ENCODE measurements at regions not wholly inside any gene's neighbourhood (a gene's known extent, or its start where the extent isn't known, plus 50 kb on each side); places are given as distances from the start of the nearest gene placed in this dataset.
A peak's percentile ranks its signal among the peaks of the same experiment; 100 is the strongest.

DNA sequence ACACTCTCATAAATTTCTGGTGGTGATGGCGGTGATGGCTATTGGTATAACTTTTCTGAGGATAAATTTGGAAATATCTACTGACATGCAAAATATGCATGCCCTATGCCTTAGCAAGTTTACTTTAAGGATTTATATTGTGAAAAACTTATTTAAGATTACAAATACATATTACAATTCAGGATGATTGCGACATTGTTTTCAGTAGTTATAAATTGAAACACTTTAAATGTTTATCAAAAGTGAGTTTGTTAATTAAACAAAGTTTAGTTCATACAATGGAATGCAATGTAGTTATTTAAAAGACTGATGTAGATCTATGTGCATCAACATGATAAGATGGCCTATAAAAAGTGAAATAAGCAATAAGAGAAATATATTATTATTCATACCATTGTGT lies 331.3 kb upstream of the NR5A2 start:
- no peak for DNase-seq

DNA sequence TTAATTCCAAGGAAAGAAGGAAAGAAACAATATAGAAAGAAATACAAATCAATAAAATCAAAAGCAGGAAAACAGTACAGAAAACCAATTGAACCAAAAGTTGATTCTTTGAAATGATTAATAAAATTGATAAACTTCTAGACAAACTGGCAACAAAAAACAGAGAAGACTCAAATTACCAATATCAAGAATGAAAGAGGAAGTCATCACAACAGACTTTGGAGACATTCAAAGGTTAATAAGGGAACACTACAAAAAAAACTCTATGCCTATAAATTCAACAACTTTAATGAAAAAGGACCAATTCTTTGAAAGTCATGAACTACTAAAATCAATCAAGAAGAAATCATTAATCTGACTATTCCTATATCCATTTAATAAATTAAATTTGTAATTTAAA lies 329.3 kb upstream of the NR5A2 start:
- no peak for DNase-seq

DNA sequence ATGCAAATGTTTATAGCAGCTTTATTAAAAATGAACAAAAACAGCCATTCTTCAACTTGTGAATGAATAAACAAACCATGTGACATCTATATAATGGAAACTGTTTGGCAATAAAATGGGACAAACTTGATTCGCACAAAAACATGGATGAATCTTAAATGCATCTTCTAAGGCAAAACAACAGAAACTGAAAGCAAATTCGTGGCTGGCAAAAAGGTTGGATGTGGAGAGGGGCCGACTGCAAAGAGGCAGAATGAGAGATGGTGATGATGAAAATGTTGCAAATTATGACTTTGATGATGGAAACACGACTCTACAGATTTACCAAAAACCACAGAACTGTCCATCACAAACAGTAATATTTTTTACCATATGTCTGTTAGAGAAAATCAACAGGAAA lies 327.0 kb upstream of the NR5A2 start:
- DNase-seq: no peak

- no peak for DNase-seq
Measured at GRCh38 chr1:199701726-199702125, 325.8 kb upstream of the NR5A2 start.

GRCh38 chr1:199704231-199704630 lies 323.3 kb upstream of the NR5A2 start:
- no peak for DNase-seq

DNA sequence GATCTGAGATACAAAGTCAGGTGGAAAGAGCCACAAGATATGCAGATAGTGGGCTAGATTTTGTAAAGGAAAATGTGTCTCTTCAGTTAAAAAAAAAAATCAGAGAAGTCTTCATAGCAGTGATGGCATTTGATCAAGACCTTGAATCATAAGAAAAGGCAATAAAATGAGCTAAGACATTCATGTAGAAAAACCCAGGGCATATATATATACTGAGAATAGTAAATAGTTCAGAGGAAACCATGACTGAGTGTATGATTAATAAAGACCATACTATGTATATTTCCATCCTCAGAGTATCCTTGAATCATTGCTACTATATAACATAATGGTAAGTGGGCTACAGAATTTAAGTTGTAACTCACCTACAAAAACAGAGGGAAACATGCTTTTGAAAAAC lies 321.7 kb upstream of the NR5A2 start:
- no peak for DNase-seq

GRCh38 chr1:199706826-199707606 lies 320.5 kb upstream of the NR5A2 start:
- DNase-seq: no peak

DNA sequence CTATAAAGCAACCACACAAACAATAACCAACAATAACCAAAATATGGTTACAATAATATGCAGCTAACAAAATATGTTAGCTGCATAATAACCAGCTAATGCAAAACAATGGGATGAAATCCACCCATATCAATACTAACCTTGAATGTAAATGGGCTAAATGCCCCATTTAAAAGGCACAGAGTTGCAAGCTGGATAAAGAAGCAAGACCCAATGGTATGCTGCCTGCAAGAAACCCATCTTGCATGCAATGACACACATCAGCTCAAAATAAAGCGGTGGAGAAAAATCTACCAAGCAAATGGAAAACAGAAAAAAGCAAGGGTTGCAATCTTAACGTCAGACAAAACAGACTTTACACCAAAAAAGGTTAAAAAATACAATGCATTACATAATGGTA lies 316.5 kb upstream of the NR5A2 start:
- DNase-seq: no peak

- DNase-seq: no peak
Measured at GRCh38 chr1:199716729-199717128, 310.8 kb upstream of the NR5A2 start.

DNA sequence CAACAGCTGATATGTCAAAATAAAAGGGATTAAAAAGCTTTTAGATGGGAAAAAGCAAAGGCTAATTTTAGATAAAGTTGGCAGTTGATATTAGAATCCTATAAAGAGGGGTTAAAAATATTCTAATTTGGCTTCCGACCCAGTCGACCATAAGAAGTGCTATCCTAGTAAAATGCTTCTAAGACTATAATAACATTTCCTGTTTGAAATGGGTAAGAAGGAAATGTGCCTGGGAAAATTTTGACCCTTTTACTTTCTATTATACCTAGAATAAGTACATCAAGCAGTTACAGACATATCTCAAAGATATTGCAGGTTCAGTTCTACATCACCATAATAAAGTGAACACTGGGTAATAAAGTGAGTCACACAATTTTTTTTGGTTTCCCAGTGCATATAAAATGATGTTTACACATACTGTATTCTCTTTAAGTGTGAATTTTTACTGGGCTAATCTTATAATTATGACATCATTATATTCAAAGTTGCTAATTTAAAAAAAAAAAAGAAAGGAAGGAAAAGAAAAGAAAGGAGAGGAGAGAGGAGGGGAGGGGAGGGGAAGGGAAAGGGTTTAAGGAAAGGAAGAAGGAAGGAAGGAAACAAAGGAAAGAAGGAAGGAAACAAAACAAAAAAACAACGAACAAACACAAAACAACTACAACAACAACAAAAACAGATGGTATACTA lies 308.2 kb upstream of the NR5A2 start:
- DNase-seq: no peak

DNA sequence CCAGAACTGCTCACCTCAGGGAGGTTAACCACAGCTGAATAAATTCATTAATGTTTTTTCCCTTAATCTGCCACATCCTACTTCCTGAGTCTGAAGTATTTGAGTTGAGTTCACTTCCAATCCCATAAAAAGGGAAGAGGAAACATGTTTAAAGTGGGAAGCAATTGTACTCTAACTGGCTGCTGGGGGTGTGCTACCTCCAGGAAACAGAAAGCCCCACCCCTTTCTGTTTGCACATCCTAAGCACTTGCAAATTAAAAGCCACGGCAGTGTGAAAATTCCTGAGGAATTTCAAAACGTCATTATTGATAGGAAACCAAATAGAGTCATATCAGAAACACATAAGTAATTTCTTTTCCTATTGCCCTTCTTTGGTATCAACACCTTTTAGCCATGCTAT lies 307.0 kb upstream of the NR5A2 start:
- peak in 1 of 3 donors; percentile 4 for DNase-seq

DNA sequence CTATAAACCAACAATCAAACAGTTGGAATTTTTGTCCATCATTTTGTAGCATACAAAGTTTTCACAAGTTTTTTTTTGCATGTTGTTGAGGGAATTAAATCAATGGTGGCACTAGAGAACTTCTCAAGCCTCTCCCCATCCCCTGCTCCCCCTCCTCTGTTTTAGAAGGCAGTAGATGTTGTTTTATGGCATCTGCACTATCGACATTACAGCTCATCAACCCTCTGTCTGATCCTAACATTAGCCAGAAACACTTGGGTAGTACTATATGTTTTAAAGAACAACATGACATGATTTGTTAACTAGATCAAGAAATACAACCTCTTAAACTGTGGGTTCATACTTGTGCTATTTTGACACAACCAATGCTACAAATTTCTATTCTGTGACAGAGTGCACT lies 306.5 kb upstream of the NR5A2 start:
- DNase-seq: no peak

GRCh38 chr1:199723250-199723956 lies 304.1 kb upstream of the NR5A2 start:
- DNase-seq: no peak

GRCh38 chr1:199724049-199724448 lies 303.5 kb upstream of the NR5A2 start:
- no peak for DNase-seq

- DNase-seq: no peak
Measured at GRCh38 chr1:199725002-199725565, 302.4 kb upstream of the NR5A2 start.

- no peak for DNase-seq
Measured at GRCh38 chr1:199727682-199728081, 299.8 kb upstream of the NR5A2 start.

- DNase-seq: no peak
Measured at GRCh38 chr1:199728345-199728744, 299.2 kb upstream of the NR5A2 start.

DNA sequence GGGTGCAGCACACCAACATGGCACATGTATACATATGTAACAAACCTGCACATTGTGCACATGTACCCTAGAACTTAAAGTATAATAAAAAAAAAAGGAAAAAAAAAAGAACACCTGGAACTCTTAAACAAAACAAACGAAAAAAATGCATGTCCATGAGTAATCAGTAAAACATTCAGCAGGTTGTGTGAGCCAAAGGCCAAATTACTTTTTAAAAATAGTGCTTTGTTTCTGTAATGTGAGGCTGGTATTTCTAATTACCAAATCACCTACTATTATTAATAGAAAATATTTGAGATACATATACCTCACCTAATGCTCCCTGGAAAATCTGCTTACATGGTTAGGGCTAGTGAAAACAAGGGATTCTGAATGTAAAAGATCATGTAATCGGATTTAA lies 294.4 kb upstream of the NR5A2 start:
- DNase-seq: no peak

- DNase-seq: no peak
Measured at GRCh38 chr1:199734186-199734585, 293.3 kb upstream of the NR5A2 start.

DNA sequence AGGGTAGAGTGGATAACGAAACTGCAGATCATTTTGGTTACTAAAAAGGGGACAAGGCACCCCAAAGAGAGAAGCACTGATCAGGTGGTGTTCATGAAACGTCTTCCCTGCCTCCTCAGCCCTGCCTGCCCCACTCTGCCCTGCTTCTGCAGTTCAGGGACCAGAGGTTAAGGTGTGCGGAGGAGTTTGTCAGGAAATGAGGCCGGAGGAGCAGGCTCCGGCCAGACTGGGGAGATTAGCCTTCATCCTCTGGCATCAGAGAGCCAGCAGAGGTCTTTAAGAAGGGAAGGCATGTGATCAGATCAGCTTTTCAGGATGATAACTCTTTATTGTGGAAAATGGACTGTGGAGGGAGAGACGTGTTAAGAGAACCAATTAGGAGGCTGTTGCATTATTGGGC lies 291.9 kb upstream of the NR5A2 start:
- no peak for DNase-seq

DNA sequence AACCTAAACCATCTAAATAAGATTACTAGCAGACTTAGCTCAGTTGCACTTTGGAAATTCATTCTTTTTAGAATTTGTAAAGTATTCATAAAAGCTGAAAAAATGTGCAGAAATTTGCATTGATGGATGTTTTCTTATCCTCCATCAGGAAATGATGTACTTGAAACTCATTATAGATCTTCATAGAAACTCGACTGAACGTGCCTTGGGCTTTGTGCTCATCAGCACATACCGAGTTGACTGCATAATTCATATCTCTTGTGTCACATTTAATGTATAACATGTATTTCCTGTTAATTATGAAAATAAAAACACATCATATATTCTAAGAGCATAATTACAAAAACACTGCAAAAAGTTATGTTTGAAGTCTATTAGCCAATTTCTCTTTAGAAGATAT lies 290.9 kb upstream of the NR5A2 start:
- no peak for DNase-seq

DNA sequence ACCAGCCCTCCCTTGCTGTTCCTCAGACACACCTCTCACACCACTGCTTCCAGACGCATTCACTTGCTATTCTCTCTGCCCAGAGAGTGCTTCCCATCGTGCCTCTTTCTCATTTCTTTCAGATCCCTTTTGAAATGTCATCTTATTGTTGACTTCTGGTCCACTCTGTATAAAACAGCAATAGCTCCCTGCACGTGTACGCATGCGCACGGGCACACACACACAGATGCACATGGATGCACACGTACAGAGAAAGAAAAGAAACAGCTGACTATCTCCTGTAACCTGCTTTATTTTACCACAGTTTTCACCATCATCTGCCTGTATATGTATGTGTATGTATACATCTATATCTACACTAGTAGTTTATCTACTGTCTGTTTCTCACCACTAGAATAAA lies 285.9 kb upstream of the NR5A2 start:
- DNase-seq: no peak

DNA sequence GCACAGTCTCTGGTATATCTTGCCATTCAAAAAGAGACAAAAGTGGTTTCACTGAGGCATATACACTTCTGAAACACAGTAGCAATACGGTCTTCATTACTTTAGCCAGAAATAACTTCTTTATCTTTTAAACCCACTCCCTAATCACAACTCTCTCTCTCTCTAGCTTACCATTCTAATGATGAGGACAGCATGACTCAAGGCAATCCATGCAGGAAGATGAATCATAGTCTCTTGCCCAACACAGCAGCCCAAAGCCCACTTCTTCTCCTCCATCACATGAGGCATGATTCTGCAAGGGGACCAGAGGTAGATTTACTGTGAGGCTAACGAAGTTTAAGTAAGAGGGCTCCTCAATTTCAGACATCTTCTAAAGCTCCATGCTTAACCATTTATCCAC lies 285.0 kb upstream of the NR5A2 start:
- DNase-seq: peak in 1 of 3 donors; percentile 73

All from muscle of back (tissue), 3 donors.